Calu3 (cell line): ENCODE measurements at regions not wholly inside any gene's neighbourhood (a gene's known extent, or its start where the extent isn't known, plus 50 kb on each side); places are given as distances from the start of the nearest gene placed in this dataset.

ENCODE experiments used
- BruUV-seq: library from RNA; stranded (reverse); fragments of 400-500 nt; replicated peaks from 2 replicates; lab custom pipeline; 2021; lab: Mats Ljungman, UMichigan
- CTCF ChIA-PET: fragments of 300-600 bp; sonication (Branson Sonifier 250); formaldehyde crosslinking; loops from one replicate; lab custom pipeline; 2022; ENCODE audit warnings: antibody characterized with exemption; lab: Charles Lee
- DNase-seq: peaks from one replicate; pipeline ENCODE4 v3.0.0; 2022
- H3K27ac Mint-ChIP-seq: one replicate; pipeline ENCODE4 v1.8.0; 2022; ENCODE audit warnings: mixed read lengths; ENCODE audit not compliant: unreplicated experiment
- H3K27me3 Mint-ChIP-seq: one replicate; pipeline ENCODE4 v1.8.0; 2022; ENCODE audit warnings: mixed read lengths; ENCODE audit not compliant: unreplicated experiment
- H3K36me3 Mint-ChIP-seq: one replicate; pipeline ENCODE4 v1.8.0; 2022; ENCODE audit warnings: mild to moderate bottlenecking, moderate library complexity, mixed read lengths; ENCODE audit not compliant: insufficient read depth, unreplicated experiment
- H3K4me1 Mint-ChIP-seq: one replicate; pipeline ENCODE4 v1.8.0; 2022; ENCODE audit warnings: mild to moderate bottlenecking, low read depth, mixed read lengths; ENCODE audit not compliant: unreplicated experiment
- H3K4me3 Mint-ChIP-seq: one replicate; pipeline ENCODE4 v1.8.0; 2022; ENCODE audit warnings: mild to moderate bottlenecking, low read depth, moderate library complexity, mixed read lengths; ENCODE audit not compliant: unreplicated experiment
- H3K9me3 Mint-ChIP-seq: one replicate; pipeline ENCODE4 v1.8.0; 2022; ENCODE audit warnings: low read depth, mixed read lengths; ENCODE audit not compliant: unreplicated experiment
- intact Hi-C: fragments of 100-400 bp; cut with micrococcal nuclease; formaldehyde crosslinking; loops from one replicate; pipeline ENCODE4 v1.10.0; 2022; ENCODE audit not compliant: unreplicated experiment
- TF ChIP-seq, protein P1 (sequence below): fragments of 200-600 bp; IDR thresholded peaks from one replicate; pipeline ENCODE4 v1.8.0; 2022; ENCODE audit warnings: antibody characterized with exemption; ENCODE audit not compliant: unreplicated experiment

DNA sequence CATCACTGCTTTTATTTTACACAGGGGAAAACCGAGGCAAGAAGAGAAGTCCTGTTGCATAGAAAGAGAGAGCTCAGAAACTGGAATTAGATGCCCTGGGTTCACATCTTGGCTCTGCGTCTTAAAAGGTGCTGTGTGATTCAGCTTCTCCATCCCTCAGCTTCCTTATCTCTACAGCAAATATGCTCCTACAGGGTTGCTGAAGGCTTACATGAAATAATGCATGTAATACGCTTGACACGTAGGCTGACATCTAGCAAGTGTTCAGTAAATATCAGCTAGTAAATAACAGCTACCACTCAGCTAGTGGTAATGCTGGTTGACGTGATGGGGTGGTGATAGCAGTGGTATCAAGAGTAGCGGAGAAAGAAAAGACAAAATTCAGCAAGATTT lies 77.1 kb upstream of the CD55 start:
- intact Hi-C loops = loop anchor here (5.0 kb wide), 2 partner anchors 157 to 163 kb away; partner anchors contain the start of gene C4BPB
- no peak for DNase-seq
- H3K36me3 Mint-ChIP-seq = peaks cover 16% of the 10 kb centered on the region
- no peaks in the 10 kb centered on the region for H3K9me3 Mint-ChIP-seq
- no peak overlapping the region for H3K27ac Mint-ChIP-seq
- H3K4me1 Mint-ChIP-seq = peaks cover 86% of the 10 kb centered on the region
- H3K4me3 Mint-ChIP-seq = no peak overlapping the region
- CTCF ChIA-PET = interaction anchor here (0.6 kb wide), 2 partner anchors 311 to 349 kb away, joined by 3 to 4 read pairs; no protein-coding TSS in a partner anchor
- H3K27me3 Mint-ChIP-seq = no peaks in the 10 kb centered on the region
- TF ChIP-seq, protein P1, sequence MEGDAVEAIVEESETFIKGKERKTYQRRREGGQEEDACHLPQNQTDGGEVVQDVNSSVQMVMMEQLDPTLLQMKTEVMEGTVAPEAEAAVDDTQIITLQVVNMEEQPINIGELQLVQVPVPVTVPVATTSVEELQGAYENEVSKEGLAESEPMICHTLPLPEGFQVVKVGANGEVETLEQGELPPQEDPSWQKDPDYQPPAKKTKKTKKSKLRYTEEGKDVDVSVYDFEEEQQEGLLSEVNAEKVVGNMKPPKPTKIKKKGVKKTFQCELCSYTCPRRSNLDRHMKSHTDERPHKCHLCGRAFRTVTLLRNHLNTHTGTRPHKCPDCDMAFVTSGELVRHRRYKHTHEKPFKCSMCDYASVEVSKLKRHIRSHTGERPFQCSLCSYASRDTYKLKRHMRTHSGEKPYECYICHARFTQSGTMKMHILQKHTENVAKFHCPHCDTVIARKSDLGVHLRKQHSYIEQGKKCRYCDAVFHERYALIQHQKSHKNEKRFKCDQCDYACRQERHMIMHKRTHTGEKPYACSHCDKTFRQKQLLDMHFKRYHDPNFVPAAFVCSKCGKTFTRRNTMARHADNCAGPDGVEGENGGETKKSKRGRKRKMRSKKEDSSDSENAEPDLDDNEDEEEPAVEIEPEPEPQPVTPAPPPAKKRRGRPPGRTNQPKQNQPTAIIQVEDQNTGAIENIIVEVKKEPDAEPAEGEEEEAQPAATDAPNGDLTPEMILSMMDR = no peak
- no TSS peak for BruUV-seq

DNA sequence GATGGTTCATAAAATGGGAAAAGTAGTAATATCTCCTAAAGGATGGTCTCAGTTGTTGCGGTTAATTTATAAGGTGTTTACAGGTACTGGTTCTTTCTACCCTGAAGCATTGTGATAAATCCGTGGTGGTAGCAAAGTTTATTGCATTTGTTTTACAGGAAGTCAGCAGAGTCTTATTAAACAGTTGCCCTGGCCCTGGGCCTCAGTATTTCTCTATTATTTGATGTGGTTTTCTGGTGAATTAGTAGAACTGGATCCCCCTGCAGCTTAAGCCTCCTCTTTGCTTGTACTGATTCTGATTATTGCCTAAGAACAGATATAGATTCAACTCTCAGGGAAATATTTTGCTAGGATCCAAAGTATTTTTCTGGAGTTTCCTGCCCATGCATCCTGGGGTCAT lies 76.4 kb upstream of the CD55 start:
- H3K27ac Mint-ChIP-seq = no peak overlapping the region
- no TSS peak for BruUV-seq
- CTCF ChIA-PET = no interaction called here
- TF ChIP-seq, protein P1 = no peak
- no peak for DNase-seq
- H3K27me3 Mint-ChIP-seq = no peaks in the 10 kb centered on the region
- H3K4me1 Mint-ChIP-seq = peaks cover 79% of the 10 kb centered on the region
- H3K36me3 Mint-ChIP-seq = peaks cover 16% of the 10 kb centered on the region
- H3K4me3 Mint-ChIP-seq = no peak overlapping the region
- H3K9me3 Mint-ChIP-seq = no peaks in the 10 kb centered on the region
- intact Hi-C loops = no loop called here

DNA sequence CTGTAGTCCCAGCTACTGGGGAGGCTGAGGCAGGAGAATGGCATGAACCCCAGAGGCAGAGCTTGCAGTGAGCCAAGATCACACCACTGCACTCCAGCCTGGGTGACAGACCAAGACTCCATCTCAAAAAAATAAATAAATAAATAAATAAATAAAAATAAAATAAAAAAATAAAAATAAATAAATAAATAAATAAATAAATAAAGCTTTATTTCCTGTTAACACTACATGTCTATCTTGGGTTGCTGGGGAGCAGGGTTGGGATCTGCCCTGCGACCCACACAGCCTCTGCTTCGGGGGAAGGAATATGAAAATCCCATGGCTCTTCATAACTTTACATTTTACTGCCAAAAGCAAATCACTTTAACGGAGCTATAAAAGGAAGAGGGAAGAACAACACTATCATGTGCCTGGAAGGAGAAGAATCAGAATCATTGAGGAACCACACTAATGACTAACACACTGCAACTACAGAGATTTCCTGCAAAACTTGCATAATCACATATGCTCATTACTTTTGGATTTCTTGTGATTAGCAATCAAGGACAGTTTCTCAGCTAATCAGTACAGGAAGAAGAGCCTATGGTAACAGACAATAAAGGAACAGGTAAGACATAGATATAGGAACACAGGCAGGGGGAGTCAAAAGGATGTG lies 72.8 kb upstream of the CD55 start:
- no peak for DNase-seq
- H3K4me1 Mint-ChIP-seq = peaks cover 55% of the 10 kb centered on the region
- no peak overlapping the region for H3K4me3 Mint-ChIP-seq
- CTCF ChIA-PET = no interaction called here
- H3K9me3 Mint-ChIP-seq = peaks cover 7% of the 10 kb centered on the region
- TF ChIP-seq, protein P1 = no peak
- intact Hi-C loops = no loop called here
- BruUV-seq = no TSS peak
- no peak overlapping the region for H3K27ac Mint-ChIP-seq
- no peaks in the 10 kb centered on the region for H3K27me3 Mint-ChIP-seq
- H3K36me3 Mint-ChIP-seq = peaks cover 6% of the 10 kb centered on the region

DNA sequence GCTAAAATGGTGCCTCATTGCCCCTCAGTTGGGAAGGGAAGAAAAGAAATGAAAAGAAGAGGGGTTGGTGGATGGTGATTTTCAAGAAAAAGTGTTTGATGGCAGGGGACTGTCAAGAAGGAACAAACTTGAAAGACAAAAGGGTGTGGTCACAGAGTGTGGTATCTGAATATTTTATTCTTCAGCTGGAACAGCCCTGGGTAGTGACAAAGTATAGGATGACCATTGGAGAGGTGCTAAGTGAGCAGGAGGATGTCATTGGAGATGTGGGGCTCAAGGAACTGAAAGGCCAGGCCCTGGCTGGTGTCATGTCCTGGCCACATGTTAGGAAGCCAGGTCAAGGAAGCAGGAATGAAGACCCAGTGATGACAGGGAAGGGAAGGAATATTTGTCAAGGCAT lies 71.0 kb upstream of the CD55 start:
- DNase-seq = no peak
- TF ChIP-seq, protein P1 = no peak
- H3K9me3 Mint-ChIP-seq = peaks cover 7% of the 10 kb centered on the region
- H3K36me3 Mint-ChIP-seq = peaks cover 6% of the 10 kb centered on the region
- peaks cover 38% of the 10 kb centered on the region for H3K4me1 Mint-ChIP-seq
- no peak overlapping the region for H3K27ac Mint-ChIP-seq
- no peaks in the 10 kb centered on the region for H3K27me3 Mint-ChIP-seq
- CTCF ChIA-PET = no interaction called here
- intact Hi-C loops = no loop called here
- no TSS peak for BruUV-seq
- H3K4me3 Mint-ChIP-seq = no peak overlapping the region
